ENCODE measurements at regions not wholly inside any gene's neighbourhood (a gene's known extent, or its start where the extent isn't known, plus 50 kb on each side); places are given as distances from the start of the nearest gene placed in this dataset.

GRCh38 chr7:118346748-118347147 lies 122.2 kb downstream of the ANKRD7 start:
- TF ChIP-seq, protein P1, sequence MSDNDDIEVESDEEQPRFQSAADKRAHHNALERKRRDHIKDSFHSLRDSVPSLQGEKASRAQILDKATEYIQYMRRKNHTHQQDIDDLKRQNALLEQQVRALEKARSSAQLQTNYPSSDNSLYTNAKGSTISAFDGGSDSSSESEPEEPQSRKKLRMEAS (IDR thresholded peaks at IDR 0.05), result no peak
- TF ChIP-seq ZSCAN20 (CRISPR knock-in tag; IDR thresholded peaks at IDR 0.05) (no peak), POLR2A (IDR thresholded peaks at IDR 0.05; ENCODE audit: low read length) (no peak)
